AG04450 (cell line): ENCODE measurements at regions not wholly inside any gene's neighbourhood (a gene's known extent, or its start where the extent isn't known, plus 50 kb on each side); places are given as distances from the start of the nearest gene placed in this dataset.

Experiments used
- CTCF ChIA-PET: fragments of 300-600, 350-600 bp; formaldehyde crosslinking; extraction: SDS; loops from one replicate; lab custom pipeline; 2022; ENCODE audit warnings: antibody characterized with exemption, inconsistent platforms; lab: Charles Lee
- POLR2A ChIA-PET: fragments of 350-600 bp; formaldehyde crosslinking; extraction: SDS; loops from one replicate; lab custom pipeline; 2021; ENCODE audit warnings: antibody characterized with exemption, inconsistent platforms; lab: Yijun Ruan, JAX
- DNase-seq: peaks from one replicate; pipeline ENCODE4 v3.0.0-alpha.2; 2011; ENCODE audit warnings: low read depth, low spot score
- H3K27ac ChIP-seq: one replicate; pipeline ENCODE4 v1.5.1; 2012; ENCODE audit warnings: low read depth, low read length, control low read depth
- H3K27me3 ChIP-seq: one replicate; pipeline ENCODE4 v1.6.0; 2012; ENCODE audit warnings: low read length; ENCODE audit not compliant: control insufficient read depth, insufficient read depth
- H3K4me3 ChIP-seq: 2 replicates; pipeline ENCODE4 v1.5.1; 2011; ENCODE audit warnings: mild to moderate bottlenecking, low read depth, low read length, control low read depth
- H3K9me3 ChIP-seq: 2 replicates; pipeline ENCODE4 v1.5.1; 2012; ENCODE audit warnings: low read length; ENCODE audit not compliant: control insufficient read depth, insufficient read depth
- CTCF ChIP-seq: IDR thresholded peaks from 2 replicates; pipeline ENCODE4 v1.5.1; 2011; ENCODE audit warnings: low read depth, low read length, control low read depth, inconsistent platforms

GRCh38 chrX:121456315-121456714 is 408.9 kb downstream of the GLUD2 start:
- Histone ChIP-seq H3K9me3 (no peaks in the 10 kb centered on the region), H3K4me3 (no peak overlapping the region), H3K27me3 (no peaks in the 10 kb centered on the region), H3K27ac (no peak overlapping the region)
- TF ChIP-seq CTCF: no peak
- CTCF ChIA-PET: no interaction called here
- no peak for DNase-seq
- POLR2A ChIA-PET: no interaction called here

- Histone ChIP-seq H3K4me3 (no peak overlapping the region), H3K9me3 (no peaks in the 10 kb centered on the region), H3K27me3 (no peaks in the 10 kb centered on the region), H3K27ac (no peak overlapping the region)
- ChIA-PET POLR2A (no interaction called here), CTCF (no interaction called here)
- DNase-seq: no peak
- no peak for TF ChIP-seq CTCF
Observed at GRCh38 chrX:121457096-121457495, 409.7 kb downstream of the GLUD2 start.

DNA sequence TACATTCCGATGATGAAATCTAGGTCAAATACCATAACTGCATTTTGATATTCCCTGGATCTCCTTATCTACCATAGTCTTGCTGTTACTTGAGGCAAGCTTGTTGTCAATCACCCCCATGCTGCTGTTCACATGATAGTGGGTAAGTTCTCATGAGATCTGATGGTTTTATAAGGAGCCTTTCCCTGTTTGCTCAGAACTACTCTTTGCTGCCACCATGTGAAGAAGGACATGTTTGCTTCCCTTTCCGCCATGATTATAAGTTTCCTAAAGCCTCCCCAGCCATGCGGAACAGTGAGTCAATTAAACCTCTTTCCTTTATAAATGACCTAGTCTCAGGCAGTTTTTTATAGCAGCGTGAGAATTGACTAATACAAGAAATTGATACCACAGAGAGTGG is 432.0 kb downstream of the GLUD2 start:
- DNase-seq: no peak
- Histone ChIP-seq H3K9me3 (peaks cover 6% of the 10 kb centered on the region; the same call in 1 of the 2 replicates), H3K27ac (no peak overlapping the region), H3K4me3 (no peak overlapping the region), H3K27me3 (no peaks in the 10 kb centered on the region)
- ChIA-PET POLR2A (no interaction called here), CTCF (no interaction called here)
- no peak for TF ChIP-seq CTCF

GRCh38 chrX:121496966-121497365 is 449.6 kb downstream of the GLUD2 start:
- ChIA-PET POLR2A (no interaction called here), CTCF (no interaction called here)
- no peaks in the 10 kb centered on the region for H3K9me3 ChIP-seq
- no peak overlapping the region for H3K4me3 ChIP-seq
- no peaks in the 10 kb centered on the region for H3K27me3 ChIP-seq
- no peak for DNase-seq
- no peak for TF ChIP-seq CTCF
- no peak overlapping the region for H3K27ac ChIP-seq

- H3K4me3 ChIP-seq: no peak overlapping the region
- CTCF ChIA-PET: no interaction called here
- POLR2A ChIA-PET: no interaction called here
- H3K27ac ChIP-seq: no peak overlapping the region
- H3K27me3 ChIP-seq: no peaks in the 10 kb centered on the region
- TF ChIP-seq CTCF: no peak
- no peak for DNase-seq
- H3K9me3 ChIP-seq: no peaks in the 10 kb centered on the region
Observed at GRCh38 chrX:121504153-121504552, 456.7 kb downstream of the GLUD2 start.
